Thymus (tissue), 11 donors: ENCODE measurements at regions not wholly inside any gene's neighbourhood (a gene's known extent, or its start where the extent isn't known, plus 50 kb on each side); places are given as distances from the start of the nearest gene placed in this dataset.

Experiments used
- DNase-seq, 9 donors: peaks; one replicate each; pipeline ENCODE4 v3.0.0-alpha.2; 2013; ENCODE audit warnings: low spot score in 9 of 9, low read depth in 6 of 9, missing footprints in 1 of 9
- H3K27ac ChIP-seq, 2 donors: one replicate each; pipeline ENCODE4 v1.5.1; 2013; ENCODE audit warnings: control low read depth in 1 of 2, low read depth in 1 of 2, low read length in 1 of 2, mild to moderate bottlenecking in 1 of 2, moderate library complexity in 1 of 2
- H3K27me3 ChIP-seq, 2 donors: one replicate each; pipeline ENCODE4 v1.5.1; 2013; ENCODE audit warnings: low read length in 1 of 2; ENCODE audit not compliant: control insufficient read depth in 2 of 2, insufficient read depth in 1 of 2
- H3K36me3 ChIP-seq, 2 donors: one replicate each; pipeline ENCODE4 v1.5.1; 2013; ENCODE audit warnings: low read length in 1 of 2, mild to moderate bottlenecking in 1 of 2, moderate library complexity in 1 of 2; ENCODE audit not compliant: control insufficient read depth in 2 of 2, insufficient read depth in 2 of 2
- H3K4me1 ChIP-seq, 2 donors: one replicate each; pipeline ENCODE4 v1.5.1; 2013; ENCODE audit warnings: low read length in 2 of 2; ENCODE audit not compliant: control insufficient read depth in 2 of 2, insufficient read depth in 2 of 2
- H3K4me3 ChIP-seq, 2 donors: one replicate each; pipeline ENCODE4 v1.5.1; 2013; ENCODE audit warnings: low read length in 2 of 2, control low read depth in 1 of 2, mild to moderate bottlenecking in 1 of 2
- H3K9me3 ChIP-seq, 2 donors: one replicate each; pipeline ENCODE4 v1.5.1; 2013; ENCODE audit warnings: low read length in 1 of 2, mild to moderate bottlenecking in 1 of 2; ENCODE audit not compliant: control insufficient read depth in 2 of 2, insufficient read depth in 1 of 2
- WGBS: extraction: QIAGEN DNeasy Blood & Tissue Kit; methylation state at CpG from one replicate; pipeline ENCODE4 v1.1.7; 2013; 5-methylcytosine and 5-hydroxymethylcytosine counted together
- donor health status: healthy.

DNA sequence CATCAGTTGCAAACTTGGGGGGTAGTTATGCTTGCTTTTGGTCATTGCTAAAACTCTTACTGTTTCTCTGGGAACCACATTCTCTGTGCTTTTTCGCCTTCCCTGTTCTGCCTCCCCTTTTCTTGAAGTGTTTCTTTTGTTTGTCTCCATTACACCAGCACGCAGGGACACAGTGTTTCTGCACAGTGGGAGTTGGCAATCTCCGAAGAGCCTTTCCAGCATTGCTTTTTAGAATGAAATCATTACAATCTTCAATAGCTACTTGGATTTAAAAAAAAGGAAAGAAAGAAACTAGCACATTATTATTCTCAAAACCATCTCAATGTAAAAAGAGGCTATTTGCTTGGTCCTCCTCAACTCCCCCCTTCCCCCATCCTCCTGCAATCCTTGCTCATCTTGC, 536.7 kb upstream of the MMS22L start:
- WGBS, result 81% methylated on average over 3 of the region's 3 CpGs
- H3K36me3 ChIP-seq, result no peaks in the 10 kb centered on the region
- no peak for DNase-seq
- H3K27ac ChIP-seq, result no peak overlapping the region
- H3K4me3 ChIP-seq, result no peak overlapping the region
- no peaks in the 10 kb centered on the region for H3K27me3 ChIP-seq
- H3K4me1 ChIP-seq, result no peaks in the 10 kb centered on the region
- no peaks in the 10 kb centered on the region for H3K9me3 ChIP-seq

DNA sequence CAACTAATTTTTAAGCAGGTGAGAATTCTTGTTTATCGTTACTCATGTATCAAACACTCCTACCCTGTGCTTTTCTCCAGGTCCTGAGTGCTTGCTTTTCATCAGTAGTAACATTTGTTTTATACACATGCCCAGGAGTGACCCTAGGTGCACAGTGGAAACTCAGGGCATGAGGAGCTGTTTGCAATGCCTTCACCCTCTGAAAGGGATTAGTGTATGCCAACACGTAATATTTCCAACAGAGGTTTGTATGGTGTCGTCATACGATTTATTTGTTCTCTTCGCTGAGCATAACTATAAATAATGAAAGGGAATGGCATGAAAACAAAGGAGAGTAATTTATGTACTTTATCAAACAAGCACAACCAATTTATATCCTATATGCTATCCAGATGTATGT, 537.4 kb upstream of the MMS22L start:
- Histone ChIP-seq H3K27ac (no peak overlapping the region), H3K4me1 (no peaks in the 10 kb centered on the region), H3K36me3 (no peaks in the 10 kb centered on the region), H3K4me3 (no peak overlapping the region), H3K27me3 (no peaks in the 10 kb centered on the region), H3K9me3 (no peaks in the 10 kb centered on the region)
- no peak for DNase-seq
- WGBS, result 93% methylated on average over 5 of the region's 5 CpGs

DNA sequence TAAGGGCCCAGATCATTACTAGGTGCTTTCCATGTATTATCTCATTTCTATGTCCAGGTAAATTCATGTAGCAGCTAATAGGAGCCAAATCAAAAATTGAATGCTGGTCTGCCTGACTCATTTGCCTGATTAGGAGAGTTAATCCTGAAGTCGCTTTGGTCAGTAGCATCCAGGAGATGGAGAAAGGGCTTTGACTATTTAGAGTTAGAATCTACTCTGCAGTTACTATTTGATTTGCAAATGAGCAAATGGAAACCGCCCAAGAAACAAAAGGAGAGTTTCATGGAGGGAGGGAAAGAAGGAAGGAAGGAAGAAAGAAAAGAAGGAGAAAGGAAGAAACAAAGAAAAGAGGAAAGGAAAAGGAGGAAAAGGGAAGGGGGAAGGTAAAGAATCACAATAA, 539.6 kb upstream of the MMS22L start:
- H3K36me3 ChIP-seq, result no peaks in the 10 kb centered on the region
- no peak overlapping the region for H3K4me3 ChIP-seq
- H3K9me3 ChIP-seq, result no peaks in the 10 kb centered on the region
- WGBS, result 73% methylated on average over 2 of the region's 2 CpGs
- no peaks in the 10 kb centered on the region for H3K4me1 ChIP-seq
- no peak overlapping the region for H3K27ac ChIP-seq
- DNase-seq, result no peak
- H3K27me3 ChIP-seq, result no peaks in the 10 kb centered on the region

DNA sequence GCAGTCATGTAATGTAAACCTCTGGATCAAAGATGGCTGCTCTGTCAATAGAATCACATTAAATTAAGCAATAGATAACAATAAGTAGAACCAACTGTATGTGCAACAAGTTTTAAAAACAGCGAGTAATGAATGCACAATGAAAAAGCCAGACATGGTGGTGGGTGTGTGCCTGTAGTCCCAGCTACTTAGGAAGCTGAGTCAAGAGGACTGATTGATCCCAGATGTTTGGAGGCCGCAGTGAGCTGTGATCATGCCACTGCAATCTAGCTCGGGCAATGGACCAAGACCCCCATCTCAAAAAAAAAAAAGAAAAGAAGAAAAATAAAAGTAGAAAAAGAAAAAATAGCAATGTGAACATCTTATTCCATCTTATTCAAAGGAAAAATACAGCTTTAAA, 558.7 kb upstream of the MMS22L start:
- no peaks in the 10 kb centered on the region for H3K36me3 ChIP-seq
- no peak overlapping the region for H3K4me3 ChIP-seq
- WGBS, result 94% methylated on average over 3 of the region's 3 CpGs
- H3K27ac ChIP-seq, result no peak overlapping the region
- H3K4me1 ChIP-seq, result no peaks in the 10 kb centered on the region
- no peaks in the 10 kb centered on the region for H3K9me3 ChIP-seq
- DNase-seq, result no peak
- no peaks in the 10 kb centered on the region for H3K27me3 ChIP-seq

DNA sequence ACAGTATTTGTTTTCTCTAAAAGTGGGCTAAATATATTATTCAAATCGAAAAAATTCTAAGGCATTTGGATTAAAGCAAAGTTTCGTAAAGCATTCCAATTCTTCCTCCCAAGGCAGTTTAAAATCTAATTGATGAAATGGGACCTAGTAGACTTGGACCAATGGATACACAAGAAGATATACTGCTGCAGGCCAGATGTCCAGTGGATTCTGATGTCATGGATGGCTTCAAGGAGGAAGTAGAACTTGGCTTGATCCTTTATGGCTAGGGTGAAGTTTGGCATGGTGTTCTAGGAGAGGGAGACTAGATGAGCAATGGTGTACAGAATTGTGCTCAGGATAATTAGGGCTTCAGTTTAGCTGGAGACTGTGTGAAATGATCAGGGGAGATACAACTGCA, 559.5 kb upstream of the MMS22L start:
- Histone ChIP-seq H3K4me1 (no peaks in the 10 kb centered on the region), H3K27ac (no peak overlapping the region), H3K27me3 (no peaks in the 10 kb centered on the region), H3K36me3 (no peaks in the 10 kb centered on the region), H3K9me3 (no peaks in the 10 kb centered on the region), H3K4me3 (no peak overlapping the region)
- WGBS, result 96% methylated on average over 2 of the region's 2 CpGs
- no peak for DNase-seq

DNA sequence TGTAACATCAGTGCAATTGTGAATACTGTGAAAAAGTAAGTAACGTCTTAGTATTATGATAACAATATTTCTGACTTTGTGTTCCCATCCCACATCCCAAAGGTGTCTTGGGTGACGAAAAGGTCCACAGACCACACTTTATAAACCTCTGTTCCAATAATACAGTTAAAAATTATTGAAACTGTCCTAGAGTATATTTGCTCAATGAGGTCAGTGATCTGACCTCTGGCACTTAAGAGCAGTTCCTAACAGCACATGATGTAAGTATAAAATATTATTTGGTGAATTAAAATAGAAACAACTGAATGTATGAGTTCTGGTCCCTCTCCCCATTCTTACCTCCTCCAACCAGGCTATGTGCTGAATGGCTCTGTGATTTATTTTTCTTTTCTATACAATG, 566.4 kb upstream of the MMS22L start:
- WGBS, result 95% methylated on average over 2 of the region's 2 CpGs
- Histone ChIP-seq H3K27me3 (no peaks in the 10 kb centered on the region), H3K36me3 (no peaks in the 10 kb centered on the region), H3K27ac (no peak overlapping the region), H3K4me3 (no peak overlapping the region), H3K9me3 (no peaks in the 10 kb centered on the region), H3K4me1 (no peaks in the 10 kb centered on the region)
- DNase-seq, result no peak

DNA sequence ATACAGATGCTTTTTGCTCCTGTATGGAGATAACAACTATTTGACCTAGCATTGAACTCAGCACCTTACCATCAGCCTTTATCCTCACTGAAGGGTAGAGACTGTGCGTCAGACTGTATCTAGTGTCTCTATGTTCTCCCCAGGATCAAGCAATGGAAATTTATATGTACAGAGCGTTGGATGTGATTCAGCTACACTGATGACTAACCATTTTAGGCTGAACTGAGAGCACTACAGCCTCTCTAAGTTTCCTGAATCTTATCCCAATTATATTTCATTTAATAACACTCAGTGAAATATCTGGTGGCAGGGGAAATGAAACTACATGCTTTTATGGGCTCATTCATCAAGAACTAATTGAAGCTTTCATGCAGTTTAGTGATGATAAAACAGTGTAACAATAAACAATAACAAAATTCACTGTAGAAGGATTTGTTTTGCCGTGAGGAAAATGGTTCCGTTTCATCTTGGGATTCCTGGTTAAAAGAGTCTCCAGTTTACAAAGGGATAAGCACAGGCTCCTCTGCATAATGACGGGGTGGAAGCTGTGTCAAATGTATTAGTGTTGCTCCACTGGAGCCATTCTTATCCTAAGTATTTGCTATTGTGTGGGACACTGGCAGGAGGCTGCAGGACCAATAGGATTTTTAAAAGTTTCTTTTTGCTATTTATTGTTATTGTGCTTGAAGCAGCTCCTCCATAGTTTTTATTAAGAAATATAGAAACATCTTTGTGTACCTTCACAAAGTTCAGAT, 567.6 kb upstream of the MMS22L start:
- no peaks in the 10 kb centered on the region for H3K27me3 ChIP-seq
- H3K4me3 ChIP-seq, result no peak overlapping the region
- 64% methylated on average over 5 of the region's 5 CpGs for WGBS
- DNase-seq, result no peak
- no peaks in the 10 kb centered on the region for H3K9me3 ChIP-seq
- no peak overlapping the region for H3K27ac ChIP-seq
- H3K36me3 ChIP-seq, result no peaks in the 10 kb centered on the region
- no peaks in the 10 kb centered on the region for H3K4me1 ChIP-seq

DNA sequence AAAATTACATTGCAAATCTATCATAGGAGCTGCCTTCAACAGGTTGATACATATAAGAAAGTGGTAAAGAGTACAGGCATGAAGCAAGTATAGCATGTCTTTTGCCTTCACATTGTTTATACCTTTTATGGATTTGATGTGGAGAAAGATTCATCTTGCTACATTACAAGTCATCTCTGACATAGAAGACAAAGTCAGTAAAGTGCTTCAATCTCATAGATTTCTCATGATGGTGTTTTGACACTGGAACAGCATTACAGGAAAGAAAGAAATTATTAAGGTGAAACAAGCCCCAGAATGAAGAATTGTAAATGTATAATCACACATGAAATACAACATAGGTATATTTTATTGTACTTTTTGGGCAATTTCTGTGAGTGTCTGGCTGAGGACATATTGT, 580.7 kb upstream of the MMS22L start:
- DNase-seq, result no peak
- H3K9me3 ChIP-seq, result no peaks in the 10 kb centered on the region
- no peaks in the 10 kb centered on the region for H3K4me1 ChIP-seq
- H3K27me3 ChIP-seq, result no peaks in the 10 kb centered on the region
- H3K36me3 ChIP-seq, result no peaks in the 10 kb centered on the region
- H3K4me3 ChIP-seq, result no peak overlapping the region
- H3K27ac ChIP-seq, result no peak overlapping the region

DNA sequence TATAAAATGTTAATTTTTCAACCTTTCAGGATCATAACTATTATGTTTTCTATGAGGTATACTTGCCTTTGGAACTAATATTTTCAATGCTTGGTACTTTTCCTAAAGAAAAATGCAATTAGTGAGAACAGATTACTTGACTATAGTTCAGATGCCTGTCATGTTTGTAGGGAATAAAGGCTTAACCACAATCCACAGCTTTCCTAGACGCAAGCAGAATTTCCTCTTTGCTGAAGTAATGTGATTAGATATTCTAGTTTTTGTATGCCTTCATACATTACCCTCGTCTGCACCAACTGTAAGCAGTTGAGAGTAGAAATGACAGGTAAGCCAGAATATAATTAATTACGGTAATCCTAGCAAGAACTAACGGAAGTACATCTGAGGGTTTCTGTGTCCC, 581.4 kb upstream of the MMS22L start:
- Histone ChIP-seq H3K36me3 (no peaks in the 10 kb centered on the region), H3K27me3 (no peaks in the 10 kb centered on the region), H3K9me3 (no peaks in the 10 kb centered on the region), H3K27ac (no peak overlapping the region), H3K4me1 (no peaks in the 10 kb centered on the region), H3K4me3 (no peak overlapping the region)
- WGBS, result 65% methylated on average over 4 of the region's 4 CpGs
- DNase-seq, result no peak

DNA sequence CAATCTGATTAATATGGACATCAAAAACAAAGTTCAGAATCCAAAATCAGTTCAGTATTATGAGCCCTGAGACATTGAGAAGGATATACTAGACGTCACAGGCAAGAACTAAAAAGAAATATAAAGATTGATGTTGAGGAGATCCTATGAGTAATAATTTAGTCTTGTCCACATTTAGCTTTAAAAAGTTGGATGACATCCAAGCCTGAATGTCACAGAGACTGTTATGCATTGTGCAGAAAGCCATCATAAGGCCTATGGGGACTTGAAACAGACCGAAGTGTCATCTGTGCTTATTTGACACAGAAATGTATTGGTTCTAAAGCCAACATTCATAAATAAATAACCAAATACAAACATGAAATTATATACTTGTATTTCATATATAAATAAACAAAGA, 581.8 kb upstream of the MMS22L start:
- Histone ChIP-seq H3K27me3 (no peaks in the 10 kb centered on the region), H3K4me3 (no peak overlapping the region), H3K36me3 (no peaks in the 10 kb centered on the region), H3K9me3 (no peaks in the 10 kb centered on the region), H3K27ac (no peak overlapping the region), H3K4me1 (no peaks in the 10 kb centered on the region)
- no peak for DNase-seq
- WGBS, result 92% methylated on average over 2 of the region's 2 CpGs
